DND-41 (cell line): ENCODE measurements at regions not wholly inside any gene's neighbourhood (a gene's known extent, or its start where the extent isn't known, plus 50 kb on each side); places are given as distances from the start of the nearest gene placed in this dataset.

Experiments
- EZH2 ChIP-seq: IDR thresholded peaks from 3 replicates; pipeline ENCODE4 v1.6.1; 2012; ENCODE audit warnings: borderline replicate concordance, low read depth, mild to moderate bottlenecking, moderate library complexity, low read length, inconsistent platforms; ENCODE audit not compliant: severe bottlenecking
- TF ChIP-seq, protein P1 (sequence below): IDR thresholded peaks from 2 replicates; pipeline ENCODE4 v1.5.1; 2012; ENCODE audit warnings: borderline replicate concordance, low read length, moderate library complexity, mild to moderate bottlenecking; ENCODE audit not compliant: poor library complexity, severe bottlenecking; ENCODE audit errors: extremely low read depth

DNA sequence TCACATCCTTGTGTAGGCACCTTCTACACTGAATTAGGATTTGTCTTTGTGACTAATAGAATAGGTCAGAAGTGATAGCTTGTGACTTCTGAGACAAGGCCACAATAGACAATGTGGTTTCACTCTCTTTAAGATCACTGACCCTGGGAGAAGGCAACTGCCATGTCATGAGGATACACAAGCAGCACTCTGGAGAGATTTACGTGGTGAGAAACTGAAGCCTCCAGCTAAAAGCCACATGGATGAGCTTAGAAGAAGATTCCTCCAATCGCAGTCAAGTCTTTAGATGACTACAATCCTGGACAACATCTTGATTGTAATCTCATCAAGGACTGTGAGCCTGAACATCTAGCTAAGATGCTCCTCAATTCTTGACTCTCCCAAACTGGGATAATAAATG lies 206.6 kb downstream of the ESM1 start:
- TF ChIP-seq EZH2: no peak
- TF ChIP-seq, protein P1, sequence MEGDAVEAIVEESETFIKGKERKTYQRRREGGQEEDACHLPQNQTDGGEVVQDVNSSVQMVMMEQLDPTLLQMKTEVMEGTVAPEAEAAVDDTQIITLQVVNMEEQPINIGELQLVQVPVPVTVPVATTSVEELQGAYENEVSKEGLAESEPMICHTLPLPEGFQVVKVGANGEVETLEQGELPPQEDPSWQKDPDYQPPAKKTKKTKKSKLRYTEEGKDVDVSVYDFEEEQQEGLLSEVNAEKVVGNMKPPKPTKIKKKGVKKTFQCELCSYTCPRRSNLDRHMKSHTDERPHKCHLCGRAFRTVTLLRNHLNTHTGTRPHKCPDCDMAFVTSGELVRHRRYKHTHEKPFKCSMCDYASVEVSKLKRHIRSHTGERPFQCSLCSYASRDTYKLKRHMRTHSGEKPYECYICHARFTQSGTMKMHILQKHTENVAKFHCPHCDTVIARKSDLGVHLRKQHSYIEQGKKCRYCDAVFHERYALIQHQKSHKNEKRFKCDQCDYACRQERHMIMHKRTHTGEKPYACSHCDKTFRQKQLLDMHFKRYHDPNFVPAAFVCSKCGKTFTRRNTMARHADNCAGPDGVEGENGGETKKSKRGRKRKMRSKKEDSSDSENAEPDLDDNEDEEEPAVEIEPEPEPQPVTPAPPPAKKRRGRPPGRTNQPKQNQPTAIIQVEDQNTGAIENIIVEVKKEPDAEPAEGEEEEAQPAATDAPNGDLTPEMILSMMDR: no peak
